Type B pancreatic cell (in vitro differentiated cells): ENCODE measurements at regions not wholly inside any gene's neighbourhood (a gene's known extent, or its start where the extent isn't known, plus 50 kb on each side); places are given as distances from the start of the nearest gene placed in this dataset.

Source experiments
- DNase-seq: peaks from one replicate; pipeline ENCODE4 v3.0.0; 2021; ENCODE audit warnings: mixed read lengths; ENCODE audit not compliant: unreplicated experiment; ENCODE audit errors: extremely low spot score
- H3K27ac Mint-ChIP-seq: 2 replicates; pipeline ENCODE4 v1.8.0; 2021; ENCODE audit warnings: mild to moderate bottlenecking, mixed read lengths
- H3K27me3 Mint-ChIP-seq: 2 replicates; pipeline ENCODE4 v1.8.0; 2021; ENCODE audit warnings: mixed read lengths
- H3K36me3 Mint-ChIP-seq: 2 replicates; pipeline ENCODE4 v1.8.0; 2021; ENCODE audit warnings: mixed read lengths
- H3K4me1 Mint-ChIP-seq: one replicate; pipeline ENCODE4 v1.8.0; 2021; ENCODE audit warnings: mixed read lengths; ENCODE audit not compliant: unreplicated experiment
- H3K4me3 Mint-ChIP-seq: 2 replicates; pipeline ENCODE4 v1.8.0; 2021; ENCODE audit warnings: mild to moderate bottlenecking, mixed read lengths
- H3K9me3 Mint-ChIP-seq: 2 replicates; pipeline ENCODE4 v1.8.0; 2021; ENCODE audit warnings: mixed read lengths
- CTCF ChIP-seq: fragments of 200-600 bp; sonication (generic); conservative IDR thresholded peaks from 2 replicates; pipeline ENCODE4 v1.5.0; 2021; ENCODE audit warnings: antibody characterized with exemption, mild to moderate bottlenecking

GRCh38 chr4:19883841-19884240, 367.9 kb upstream of the SLIT2 start:
- Mint-ChIP-seq H3K4me1 (no peaks in the 10 kb centered on the region), H3K36me3 (no peaks in the 10 kb centered on the region), H3K27ac (no peak overlapping the region), H3K4me3 (no peak overlapping the region), H3K27me3 (peaks cover 8% of the 10 kb centered on the region), H3K9me3 (peaks cover 8% of the 10 kb centered on the region)
- no peak for DNase-seq
- TF ChIP-seq CTCF, result no peak

- Mint-ChIP-seq H3K4me1 (no peaks in the 10 kb centered on the region), H3K27ac (no peak overlapping the region), H3K36me3 (no peaks in the 10 kb centered on the region), H3K9me3 (no peaks in the 10 kb centered on the region), H3K4me3 (no peak overlapping the region), H3K27me3 (peaks cover 8% of the 10 kb centered on the region)
- no peak for DNase-seq
- no peak for TF ChIP-seq CTCF
Observed at GRCh38 chr4:19880206-19880605, 371.5 kb upstream of the SLIT2 start.

- Mint-ChIP-seq H3K4me3 (no peak overlapping the region), H3K36me3 (no peaks in the 10 kb centered on the region), H3K27me3 (peaks cover 8% of the 10 kb centered on the region), H3K4me1 (no peaks in the 10 kb centered on the region), H3K9me3 (no peaks in the 10 kb centered on the region), H3K27ac (no peak overlapping the region)
- no peak for DNase-seq
- TF ChIP-seq CTCF, result no peak
Observed at GRCh38 chr4:19879330-19879729, 372.4 kb upstream of the SLIT2 start.

GRCh38 chr4:19857991-19858390, 393.7 kb upstream of the SLIT2 start:
- H3K27ac Mint-ChIP-seq, result no peak overlapping the region
- no peaks in the 10 kb centered on the region for H3K4me1 Mint-ChIP-seq
- H3K4me3 Mint-ChIP-seq, result no peak overlapping the region
- H3K36me3 Mint-ChIP-seq, result no peaks in the 10 kb centered on the region
- no peaks in the 10 kb centered on the region for H3K27me3 Mint-ChIP-seq
- no peak for DNase-seq
- H3K9me3 Mint-ChIP-seq, result peaks cover 11% of the 10 kb centered on the region
- no peak for TF ChIP-seq CTCF

- Mint-ChIP-seq H3K4me3 (no peak overlapping the region), H3K27me3 (no peaks in the 10 kb centered on the region), H3K4me1 (no peaks in the 10 kb centered on the region), H3K9me3 (peaks cover 11% of the 10 kb centered on the region), H3K27ac (no peak overlapping the region), H3K36me3 (no peaks in the 10 kb centered on the region)
- no peak for TF ChIP-seq CTCF
- DNase-seq, result no peak
Observed at GRCh38 chr4:19857380-19857779, 394.3 kb upstream of the SLIT2 start.

- Mint-ChIP-seq H3K27ac (no peak overlapping the region), H3K4me1 (no peaks in the 10 kb centered on the region), H3K36me3 (no peaks in the 10 kb centered on the region), H3K4me3 (no peak overlapping the region), H3K9me3 (peaks cover 11% of the 10 kb centered on the region), H3K27me3 (no peaks in the 10 kb centered on the region)
- no peak for TF ChIP-seq CTCF
- DNase-seq, result no peak
Observed at GRCh38 chr4:19850909-19851308, 400.8 kb upstream of the SLIT2 start.
